CD4-positive, alpha-beta T cell treated with Interleukin-12 subunit alpha and Interleukin-12 subunit beta, for 1 hour (primary cell): ENCODE measurements at regions not wholly inside any gene's neighbourhood (a gene's known extent, or its start where the extent isn't known, plus 50 kb on each side); places are given as distances from the start of the nearest gene placed in this dataset.

Experiments
- DNase-seq: peaks from one replicate; pipeline ENCODE4 v3.0.0-alpha.2; 2020

- no peak for DNase-seq
These were observed 94.3 kb downstream of the C17orf67 start for GRCh38 chr17:56739376-56739775.

- no peak for DNase-seq
These were observed 93.9 kb downstream of the C17orf67 start for GRCh38 chr17:56739776-56740175.

- DNase-seq = no peak
These were observed 93.2 kb downstream of the C17orf67 start for GRCh38 chr17:56740481-56740880.
